ENCODE measurements at regions not wholly inside any gene's neighbourhood (a gene's known extent, or its start where the extent isn't known, plus 50 kb on each side); places are given as distances from the start of the nearest gene placed in this dataset.
A peak's percentile ranks its signal among the peaks of the same experiment; 100 is the strongest.
"Not testable (repeated sequence)": the region's sequence is repeated elsewhere in the genome, so short reads cannot be mapped to it uniquely, and the experiment has no call there.

DNA sequence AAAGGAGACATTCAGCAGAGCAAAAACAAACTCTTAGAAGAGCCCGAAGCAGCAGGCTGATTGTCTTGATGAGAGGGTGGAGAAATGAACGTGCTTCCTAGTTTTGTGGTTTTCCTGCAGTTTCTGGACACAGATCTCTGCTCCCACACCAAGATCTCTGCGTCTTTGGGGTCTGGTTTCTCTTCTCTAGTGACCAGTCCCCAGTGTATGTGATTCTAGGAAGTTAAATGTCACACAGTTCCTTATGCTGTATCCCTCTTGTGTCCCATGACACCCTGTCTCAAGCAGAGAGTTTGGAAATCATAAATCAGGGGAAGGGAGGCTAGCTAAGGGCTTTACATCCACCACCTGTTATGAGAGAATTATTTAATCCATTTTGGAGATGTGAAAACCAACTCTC, 55.4 kb upstream of the KLF14 start:
- no peak for DNase-seq

DNA sequence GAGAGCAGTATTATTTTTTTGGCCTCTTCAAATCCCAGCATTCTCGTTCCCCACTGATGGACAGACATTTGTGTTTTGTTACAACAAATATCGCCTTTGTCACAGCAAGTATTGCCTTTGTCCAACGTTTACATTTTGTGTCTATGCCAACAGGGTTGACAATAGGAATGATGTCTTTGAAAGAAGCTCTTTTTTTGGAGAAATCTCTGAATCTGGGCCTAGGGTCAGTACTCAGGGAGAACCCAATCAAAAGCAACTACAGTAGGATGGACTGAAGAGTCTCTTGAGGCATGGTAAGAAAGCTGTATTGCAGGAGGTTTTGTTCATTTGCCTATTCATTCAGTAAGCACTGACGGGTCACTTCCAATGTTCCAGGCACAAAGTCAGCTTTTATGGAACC, 57.7 kb upstream of the KLF14 start:
- DNase-seq = no peak

- DNase-seq = no peak
These were observed 60.0 kb upstream of the KLF14 start for GRCh38 chr7:130793855-130794618.

GRCh38 chr7:130794619-130794922, 60.6 kb upstream of the KLF14 start:
- DNase-seq = no peak

DNA sequence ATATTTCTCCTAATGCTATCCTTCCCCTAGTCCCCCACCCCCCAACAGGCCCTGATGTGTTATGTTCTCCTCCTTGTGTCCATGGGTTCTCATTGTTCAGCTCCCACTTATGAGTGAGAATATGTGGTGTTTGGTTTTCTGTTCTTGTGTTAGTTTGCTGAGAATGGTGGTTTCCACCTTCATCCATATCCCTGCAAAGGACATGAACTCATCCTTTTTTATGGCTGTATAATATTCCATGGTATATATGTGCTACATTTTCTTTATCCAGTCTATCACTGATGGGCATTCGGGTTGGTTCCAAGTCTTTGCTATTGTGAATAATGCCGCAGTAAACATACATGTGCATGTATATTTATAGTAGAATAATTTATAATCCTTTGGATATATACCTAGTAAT, 62.4 kb upstream of the KLF14 start:
- not testable (repeated sequence) for DNase-seq

GRCh38 chr7:130803127-130803526, 69.1 kb upstream of the KLF14 start:
- no peak for DNase-seq

DNA sequence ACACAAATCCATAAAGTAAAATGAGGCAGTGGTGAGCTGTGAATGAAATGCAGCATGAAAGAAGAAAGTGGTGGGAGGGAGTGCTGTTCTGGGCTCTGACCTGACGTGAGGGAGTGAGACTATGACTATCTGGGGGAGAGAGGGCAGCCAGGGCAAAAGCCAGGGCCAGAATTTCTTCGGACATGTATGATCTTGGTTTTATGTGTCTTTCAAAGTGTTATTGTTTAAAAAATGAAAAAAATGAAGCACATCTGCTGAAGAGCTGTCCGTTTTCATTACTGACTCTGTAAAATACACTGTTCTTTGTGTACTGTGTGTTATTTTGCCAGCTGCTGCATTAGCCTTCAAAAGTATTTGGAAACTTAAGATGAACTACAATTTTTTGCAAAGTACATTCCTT, 70.2 kb upstream of the KLF14 start:
- DNase-seq = no peak

DNA sequence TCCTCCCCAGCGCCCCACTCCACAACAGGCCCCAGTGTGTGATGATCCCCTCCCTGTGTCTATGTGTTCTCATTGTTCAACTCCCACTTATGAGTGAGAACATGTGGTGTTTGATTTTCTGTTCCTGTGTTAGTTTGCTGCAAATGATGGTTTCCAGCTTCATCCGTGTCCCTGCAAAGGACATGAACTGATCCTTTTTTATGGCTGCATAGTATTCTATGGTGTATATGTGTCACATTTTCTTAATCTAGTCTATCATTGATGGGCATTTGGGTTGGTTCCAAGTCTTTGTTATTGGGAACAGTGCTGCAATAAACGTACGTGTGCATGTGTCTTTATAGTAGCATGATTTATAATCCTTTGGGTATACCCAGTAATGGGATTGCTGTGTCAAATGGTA, 78.8 kb upstream of the KLF14 start:
- not testable (repeated sequence) for DNase-seq

DNA sequence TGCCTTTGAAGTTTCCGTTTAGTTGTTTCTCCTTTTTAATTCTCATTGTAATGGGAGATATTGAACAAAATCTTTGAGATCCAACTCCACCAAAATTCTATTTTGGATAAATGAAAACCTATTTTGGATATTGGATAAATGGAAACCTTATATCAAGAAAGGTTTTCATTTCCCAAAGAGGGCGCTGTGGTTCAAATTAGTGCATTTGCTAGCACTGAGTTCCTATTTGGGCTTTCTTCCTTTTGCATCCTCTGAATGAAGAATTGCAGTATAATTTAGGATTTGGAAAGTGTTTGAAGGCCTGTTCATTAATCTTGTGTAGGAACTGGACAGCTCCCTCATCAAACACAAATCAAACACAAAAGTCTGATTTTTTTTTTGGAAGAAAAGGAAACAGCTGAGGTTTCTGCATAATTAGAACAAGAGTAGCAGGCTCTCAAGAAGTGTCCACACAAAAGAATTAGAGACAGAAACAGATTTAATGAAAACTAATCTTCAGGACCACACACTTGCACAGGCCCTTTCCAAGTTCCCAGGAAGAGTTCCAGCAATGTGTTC, 80.8 kb upstream of the KLF14 start:
- peak; percentile 29 for DNase-seq

- no peak for DNase-seq
These were observed 84.0 kb upstream of the KLF14 start for GRCh38 chr7:130818056-130818455.

GRCh38 chr7:130821864-130822263, 87.9 kb upstream of the KLF14 start:
- DNase-seq = no peak

- no peak for DNase-seq
These were observed 88.6 kb upstream of the KLF14 start for GRCh38 chr7:130822642-130823041.

- DNase-seq = no peak
These were observed 89.1 kb upstream of the KLF14 start for GRCh38 chr7:130823060-130823459.

- DNase-seq = no peak
These were observed 91.8 kb upstream of the KLF14 start for GRCh38 chr7:130825819-130826218.

GRCh38 chr7:130829415-130829814, 95.4 kb upstream of the KLF14 start:
- DNase-seq = no peak

DNA sequence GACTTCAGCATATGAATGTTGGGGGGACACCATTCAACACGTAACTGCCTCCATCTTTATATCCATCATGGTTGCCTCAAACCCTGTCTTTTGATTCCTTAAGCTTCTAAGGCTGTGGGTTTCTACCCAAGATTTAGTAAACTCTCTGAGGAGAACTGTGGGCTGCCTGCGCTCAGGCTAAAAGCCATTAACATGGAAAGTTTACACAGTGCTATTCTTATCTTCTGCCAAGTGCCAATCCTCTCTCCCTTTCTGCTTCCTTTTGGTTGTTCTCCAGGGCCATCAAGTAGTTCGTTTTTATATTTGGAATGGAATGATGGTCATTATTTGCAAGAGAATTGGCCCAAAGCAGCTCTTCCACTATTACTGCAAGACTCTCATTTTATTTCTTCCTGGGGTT, 97.3 kb upstream of the KLF14 start:
- DNase-seq = no peak

DNA sequence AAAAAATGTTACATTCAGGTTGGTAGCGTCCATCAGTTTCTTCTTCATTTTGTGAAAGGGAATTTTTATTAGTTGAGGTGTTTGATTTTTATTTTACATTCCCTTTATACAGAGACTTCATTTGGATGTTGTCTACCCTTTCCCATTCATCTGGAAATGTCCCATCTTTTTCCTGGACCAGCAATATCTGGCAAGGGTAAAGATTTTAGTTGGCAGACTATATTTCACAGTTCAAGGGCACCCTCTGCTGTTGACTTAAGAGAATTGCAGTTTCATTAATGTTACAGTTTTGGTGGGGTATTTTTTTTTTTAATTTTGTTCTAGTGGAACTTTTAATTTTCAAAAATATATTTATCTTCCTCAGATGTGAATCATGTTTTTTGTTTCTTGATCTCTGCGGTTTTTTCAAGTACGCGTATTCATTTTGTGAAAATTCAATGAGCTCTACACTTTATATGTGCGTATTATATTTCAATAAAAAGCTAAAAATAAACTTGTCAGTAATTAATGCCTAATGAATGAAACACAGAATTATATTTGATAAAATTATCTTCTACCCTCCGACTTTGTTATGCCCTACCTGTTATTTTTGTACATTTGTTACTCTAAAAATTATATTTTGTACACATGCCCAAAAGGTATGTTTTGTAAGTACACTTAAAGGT, 97.9 kb upstream of the KLF14 start:
- peak; percentile 52 for DNase-seq

DNA sequence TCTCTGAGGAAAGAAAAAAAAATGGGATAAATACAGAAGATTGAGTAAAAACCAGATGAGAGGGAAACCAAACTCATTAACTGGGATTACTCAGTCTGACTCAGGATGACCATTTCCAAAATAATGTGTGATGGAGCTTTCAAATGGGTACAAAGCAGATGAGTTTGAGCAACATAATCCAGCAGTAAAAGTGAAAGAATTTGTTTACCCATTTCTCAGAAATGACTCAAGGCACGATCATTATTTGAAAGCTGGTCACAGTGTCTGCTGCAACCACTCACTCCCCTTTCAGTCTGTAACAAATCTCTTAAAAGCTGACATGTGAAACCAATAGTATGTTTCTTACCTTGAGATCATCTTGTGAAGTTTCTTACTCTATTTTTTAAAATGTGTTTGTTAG, 104.7 kb upstream of the KLF14 start:
- DNase-seq = no peak

GRCh38 chr7:130840599-130840998, 106.6 kb upstream of the KLF14 start:
- DNase-seq = no peak

GRCh38 chr7:130841416-130841815, 107.4 kb upstream of the KLF14 start:
- no peak for DNase-seq

- no peak for DNase-seq
These were observed 109.7 kb upstream of the KLF14 start for GRCh38 chr7:130843703-130844102.

DNA sequence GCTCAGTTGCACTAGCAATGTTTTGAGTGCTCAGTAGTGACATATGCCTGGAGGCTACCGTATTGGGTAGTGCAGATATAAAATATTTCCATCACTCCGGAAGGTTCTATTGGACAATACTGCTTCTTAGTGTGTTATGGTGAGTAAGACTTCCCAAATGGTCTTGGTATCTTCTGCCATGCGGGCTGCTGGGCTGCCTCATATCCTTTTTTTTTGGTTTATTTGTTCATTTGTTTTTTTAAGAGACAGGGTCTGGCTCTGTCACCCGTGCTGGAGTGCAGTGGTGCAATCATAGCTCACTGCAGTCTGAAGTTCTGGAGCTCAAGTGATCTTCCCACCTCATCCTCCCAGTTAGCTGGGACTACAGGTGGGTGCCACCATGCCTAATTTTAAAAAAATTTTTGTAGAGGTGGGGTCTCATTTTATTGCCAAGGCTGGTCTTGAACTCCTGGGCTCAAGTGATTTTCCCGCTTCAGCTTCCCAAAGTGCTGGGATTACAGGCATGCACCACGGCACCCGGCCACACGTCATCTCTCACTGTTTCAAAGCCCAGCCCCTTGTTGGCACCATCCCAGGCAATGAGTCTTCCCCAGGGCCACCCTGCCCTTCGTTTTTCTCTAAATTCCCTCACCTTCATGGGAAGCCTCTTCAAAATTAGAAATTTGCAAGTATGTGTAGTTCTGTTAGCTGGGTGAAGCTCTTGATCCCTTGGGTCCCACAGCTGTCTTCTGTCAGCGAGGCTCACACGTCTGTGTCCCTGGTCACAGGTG, 111.0 kb upstream of the KLF14 start:
- DNase-seq = no peak

- DNase-seq = no peak
These were observed 111.6 kb upstream of the KLF14 start for GRCh38 chr7:130845581-130846085.

GRCh38 chr7:130849604-130850003, 115.6 kb upstream of the KLF14 start:
- DNase-seq = no peak

Data from hematopoietic multipotent progenitor cell treated with erythropoietin and hydrocortisone succinate and interleukin-3 and kit ligand, for 8 days (in vitro differentiated cells).